ENCODE measurements at regions not wholly inside any gene's neighbourhood (a gene's known extent, or its start where the extent isn't known, plus 50 kb on each side); places are given as distances from the start of the nearest gene placed in this dataset.
"Not testable (repeated sequence)": the region's sequence is repeated elsewhere in the genome, so short reads cannot be mapped to it uniquely, and the experiment has no call there.

DNA sequence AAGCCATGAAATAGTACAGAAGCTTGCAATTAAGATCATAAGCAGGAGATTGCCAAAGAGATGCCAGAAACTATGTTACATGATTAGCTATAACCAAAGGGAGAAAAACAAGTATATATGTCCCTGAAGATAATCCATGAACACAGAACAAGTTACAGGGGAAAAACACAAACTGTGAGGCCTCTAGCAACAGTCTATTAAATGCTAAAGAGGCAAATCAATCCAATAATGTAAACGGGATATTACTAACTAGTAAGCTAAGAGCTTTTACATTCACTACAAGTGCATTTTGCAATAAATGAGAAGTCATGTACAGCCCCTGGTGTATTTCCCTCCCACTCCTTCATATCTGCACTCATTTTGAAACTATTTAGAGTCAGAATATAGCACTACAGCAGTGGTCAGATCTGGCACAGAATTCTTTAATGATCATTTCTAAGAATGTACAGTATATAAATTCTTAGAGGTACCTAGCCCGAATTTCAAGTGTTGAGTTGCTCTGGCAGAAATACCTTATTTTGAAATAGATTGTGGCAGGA, 449.8 kb upstream of the SMIM31 start:
- intact Hi-C loops (cut with micrococcal nuclease) = no loop called here

DNA sequence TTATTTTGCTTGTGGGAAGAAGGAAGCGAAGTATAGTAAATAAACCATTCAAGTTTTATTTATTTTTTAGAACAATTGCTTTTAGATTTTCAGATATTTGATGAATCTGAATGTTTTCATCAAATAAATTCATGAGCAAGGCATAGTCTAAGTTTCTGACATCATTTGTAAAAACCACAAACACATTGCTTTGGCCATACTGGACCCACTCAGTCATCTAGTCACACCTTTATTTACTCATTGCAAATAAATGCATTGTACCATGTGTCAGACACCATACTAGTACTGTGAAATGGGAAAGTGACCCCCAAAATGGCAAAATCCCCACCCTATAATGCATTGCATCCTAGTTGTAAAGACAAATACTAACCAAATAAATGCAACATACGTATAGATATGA, 449.1 kb upstream of the SMIM31 start:
- intact Hi-C loops (cut with micrococcal nuclease) = no loop called here

DNA sequence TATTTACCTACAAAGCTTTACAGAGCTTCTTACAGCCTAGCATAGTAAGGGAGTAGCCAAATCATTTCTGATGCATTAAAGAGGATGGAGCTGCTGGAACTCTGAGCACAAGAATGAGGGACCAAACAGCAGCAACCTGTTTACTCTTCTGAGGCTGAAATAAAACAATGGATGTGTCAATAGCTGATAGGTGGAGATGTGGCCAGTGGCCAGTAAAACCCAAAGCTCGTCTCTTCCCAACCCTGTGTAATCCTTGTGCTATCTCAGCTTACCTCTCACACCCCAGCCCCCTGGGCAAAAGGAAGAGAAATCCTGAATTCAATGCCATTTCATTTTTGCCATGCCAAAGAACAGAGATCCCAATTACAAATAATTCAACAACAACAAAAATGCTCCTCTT, 446.7 kb upstream of the SMIM31 start:
- intact Hi-C loops (cut with micrococcal nuclease) = no loop called here

DNA sequence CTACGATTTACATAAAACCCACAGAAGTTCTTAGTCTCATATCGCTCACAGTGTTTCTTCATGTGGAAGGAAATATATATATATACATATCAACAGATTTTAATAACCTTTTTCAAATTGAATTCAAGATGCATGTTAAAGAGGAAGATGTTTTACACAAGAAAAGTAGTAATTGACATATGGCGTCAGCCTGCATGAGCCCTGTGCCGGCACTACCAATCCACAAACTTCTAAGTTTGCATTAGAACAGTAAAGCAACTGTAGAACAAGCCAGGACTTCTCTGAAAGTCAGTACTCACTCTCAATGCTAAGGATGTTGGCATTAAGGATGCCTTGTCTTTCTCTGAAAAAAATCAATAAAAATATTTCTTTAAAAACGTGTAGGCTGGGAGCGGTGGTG, 441.3 kb upstream of the SMIM31 start:
- intact Hi-C loops (cut with micrococcal nuclease) = no loop called here

DNA sequence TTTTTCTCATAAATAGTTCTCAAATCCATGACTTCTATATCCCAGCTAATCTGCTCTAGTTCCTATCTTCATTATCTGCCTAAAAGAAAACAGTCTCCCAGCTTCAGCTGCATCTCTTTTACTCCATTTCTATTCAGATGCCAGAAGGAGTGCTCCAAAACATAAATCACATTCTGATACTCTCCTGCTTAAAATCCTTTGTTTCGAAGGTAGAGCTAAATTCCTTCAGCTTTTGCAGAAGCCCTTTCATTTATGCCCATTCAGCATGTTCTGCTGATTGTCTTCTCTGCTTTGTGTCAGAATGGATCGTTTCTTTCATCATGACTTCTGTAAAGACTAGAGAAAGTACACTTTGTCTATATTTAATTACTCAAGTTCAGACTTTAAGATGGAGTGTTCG, 440.1 kb upstream of the SMIM31 start:
- intact Hi-C loops (cut with micrococcal nuclease) = no loop called here

DNA sequence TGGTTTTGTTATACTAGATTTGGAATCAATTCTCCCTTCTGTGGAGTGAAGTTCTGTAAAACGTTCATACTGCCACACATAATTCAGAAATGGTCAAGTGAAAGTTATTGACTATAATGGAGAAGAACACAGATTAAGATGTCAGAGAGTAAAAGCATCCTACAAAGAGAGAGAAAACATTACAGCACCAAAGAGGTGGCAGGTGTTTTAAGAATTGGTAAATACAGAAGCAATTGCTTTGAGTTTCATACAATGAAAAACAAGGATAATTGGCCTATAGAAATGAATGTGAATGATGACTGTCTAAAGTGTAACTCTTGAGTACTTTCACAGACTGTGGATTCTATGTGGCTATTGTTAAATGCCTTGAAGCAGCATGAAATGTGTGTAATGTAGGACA, 435.6 kb upstream of the SMIM31 start:
- intact Hi-C loops (cut with micrococcal nuclease) = no loop called here

DNA sequence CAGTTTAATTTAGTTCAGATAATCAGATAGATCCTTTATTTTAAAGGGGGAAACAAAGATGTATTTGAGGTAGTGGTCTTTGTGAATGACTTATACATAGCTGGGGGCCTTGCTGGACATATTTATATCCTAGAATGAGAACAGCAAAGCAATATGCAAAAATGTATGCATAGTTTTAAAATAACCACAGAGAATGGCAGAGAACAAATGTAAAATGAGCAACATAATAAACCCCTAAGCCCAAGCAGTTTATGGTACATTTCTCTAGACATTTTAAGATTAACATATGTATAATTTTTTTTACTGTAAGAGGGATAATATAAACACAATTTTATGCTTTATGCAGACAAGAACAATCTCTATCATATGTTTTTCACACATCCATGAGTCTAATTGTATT, 434.2 kb upstream of the SMIM31 start:
- intact Hi-C loops (cut with micrococcal nuclease) = no loop called here

DNA sequence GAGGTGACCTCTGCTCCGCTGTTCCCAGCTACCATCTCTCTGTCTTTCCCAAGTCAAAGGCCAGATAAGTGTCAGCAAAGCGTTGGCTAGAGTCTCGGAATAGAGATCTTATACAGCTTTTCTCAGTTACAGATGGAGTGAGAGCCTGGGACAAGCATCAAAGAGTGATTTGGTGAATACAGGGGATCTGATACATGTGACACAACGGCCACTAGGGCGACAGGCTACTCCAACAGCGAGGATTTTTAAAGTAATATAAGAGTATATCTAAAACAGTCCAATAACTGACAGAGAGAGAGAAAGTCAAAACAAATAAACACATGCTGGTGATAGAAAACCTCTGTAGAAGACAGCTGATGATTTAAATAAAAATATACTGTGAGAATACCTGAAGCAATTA, 433.1 kb upstream of the SMIM31 start:
- intact Hi-C loops (cut with micrococcal nuclease) = no loop called here

DNA sequence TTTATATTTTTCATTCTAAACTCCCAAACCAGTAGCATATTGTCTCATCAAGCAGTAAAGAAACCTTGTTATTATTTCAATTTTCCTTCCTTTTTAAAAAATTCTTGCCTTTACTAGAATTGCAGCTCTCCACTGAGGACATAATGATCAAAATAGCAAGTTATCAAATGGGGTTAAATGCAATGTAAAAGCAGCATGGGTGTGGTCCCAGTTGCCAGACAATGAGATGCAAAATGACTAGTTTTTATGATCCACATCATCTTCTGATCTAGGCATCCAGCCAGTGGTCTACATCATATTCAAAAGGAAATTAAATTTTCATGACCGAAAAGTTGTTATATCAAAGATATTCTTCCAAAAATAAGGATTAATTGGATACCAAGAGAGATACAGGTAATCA, 427.9 kb upstream of the SMIM31 start:
- intact Hi-C loops (cut with micrococcal nuclease) = no loop called here

DNA sequence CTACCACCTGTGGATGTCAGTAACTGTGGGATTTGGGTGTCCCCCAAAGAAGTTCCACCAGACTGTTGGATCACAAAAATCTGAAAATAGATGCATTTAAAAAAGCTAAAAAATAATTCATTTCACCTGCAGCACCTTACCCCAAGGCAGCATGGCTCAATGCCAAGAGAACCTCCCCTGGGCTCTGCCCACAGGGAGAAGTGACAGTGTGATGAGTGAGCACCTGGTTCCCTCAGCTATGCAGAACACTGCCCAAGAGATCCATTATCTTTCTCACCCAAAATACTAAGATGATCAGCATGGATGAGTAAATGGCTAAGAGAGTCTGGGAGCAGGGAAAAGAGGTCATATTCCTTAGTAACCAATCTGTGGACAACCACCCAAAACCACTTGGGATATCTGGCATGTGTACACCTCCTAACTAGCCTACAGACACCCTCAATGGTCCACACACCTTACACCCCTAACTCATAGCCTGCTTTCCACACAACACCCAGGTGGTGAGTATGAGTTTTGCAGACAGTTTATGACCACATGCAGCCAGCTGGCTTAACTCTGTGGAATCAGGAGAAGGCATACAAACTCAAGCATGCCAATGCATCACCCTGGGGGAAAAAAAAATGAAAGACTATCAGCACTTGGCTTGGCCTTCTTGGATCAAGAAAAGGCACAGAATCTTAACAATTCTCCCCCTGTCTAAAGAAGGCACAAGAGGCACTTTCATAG, 416.5 kb upstream of the SMIM31 start:
- intact Hi-C loops (cut with micrococcal nuclease) = no loop called here

DNA sequence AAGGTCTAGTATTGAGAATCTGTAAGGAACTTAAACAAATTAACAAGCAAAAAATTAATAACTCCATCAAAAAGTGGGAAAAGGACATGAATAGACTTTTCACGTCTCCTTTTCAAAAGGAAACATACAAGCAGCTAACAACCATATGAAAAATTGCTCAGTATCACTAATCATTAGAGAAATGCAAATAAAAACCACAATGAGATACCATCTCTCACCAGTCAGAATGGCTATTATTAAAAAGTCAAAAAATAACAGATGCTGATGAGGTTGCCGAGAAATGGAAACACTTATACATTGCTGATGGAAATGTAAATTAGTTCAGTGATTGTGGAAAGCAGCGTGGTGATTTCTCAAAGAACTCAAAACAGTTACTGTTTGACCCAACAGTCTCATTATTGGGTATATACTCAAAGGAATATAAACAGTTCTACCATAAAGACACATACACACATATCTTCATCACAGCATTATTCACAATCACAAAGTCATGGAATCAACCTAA, 410.4 kb upstream of the SMIM31 start:
- intact Hi-C loops (cut with micrococcal nuclease) = no loop called here

DNA sequence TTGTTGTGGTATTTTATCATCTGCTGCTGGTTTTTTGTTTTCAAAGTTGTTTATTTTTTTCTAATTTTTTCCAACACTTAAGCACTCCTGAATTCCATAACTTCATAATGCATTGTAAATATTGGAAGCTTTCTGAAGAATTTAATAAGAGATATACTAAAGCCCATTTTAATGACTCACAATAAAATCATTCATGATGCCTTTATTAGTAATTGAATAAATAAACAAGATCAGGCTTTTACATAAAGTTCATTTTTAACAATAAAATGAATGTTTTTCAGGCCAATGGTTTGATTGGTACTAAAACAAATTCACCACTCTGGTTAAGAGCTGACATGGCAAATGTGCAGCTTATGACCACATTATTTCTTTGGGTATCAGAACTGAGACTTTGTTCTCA, 408.2 kb upstream of the SMIM31 start:
- intact Hi-C loops (cut with micrococcal nuclease) = no loop called here

DNA sequence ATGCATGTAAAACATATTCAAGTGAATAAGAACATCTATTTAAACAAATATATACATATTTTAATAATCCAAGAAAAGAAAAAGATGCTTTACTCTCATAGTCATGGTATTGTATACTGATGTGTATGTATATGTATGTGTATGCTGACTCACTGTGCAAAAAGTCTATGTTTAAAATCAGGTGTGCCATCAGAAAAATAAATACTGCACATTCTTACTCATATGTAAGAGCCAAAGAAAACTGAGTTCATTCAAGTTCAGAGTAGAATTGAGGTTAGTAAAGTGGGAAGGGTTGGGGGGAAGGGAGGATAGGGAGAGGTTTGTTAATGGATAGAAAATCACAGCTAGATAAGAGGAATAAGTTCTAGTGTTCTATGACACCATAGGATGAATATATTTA, 403.9 kb upstream of the SMIM31 start:
- intact Hi-C loops (cut with micrococcal nuclease) = no loop called here

DNA sequence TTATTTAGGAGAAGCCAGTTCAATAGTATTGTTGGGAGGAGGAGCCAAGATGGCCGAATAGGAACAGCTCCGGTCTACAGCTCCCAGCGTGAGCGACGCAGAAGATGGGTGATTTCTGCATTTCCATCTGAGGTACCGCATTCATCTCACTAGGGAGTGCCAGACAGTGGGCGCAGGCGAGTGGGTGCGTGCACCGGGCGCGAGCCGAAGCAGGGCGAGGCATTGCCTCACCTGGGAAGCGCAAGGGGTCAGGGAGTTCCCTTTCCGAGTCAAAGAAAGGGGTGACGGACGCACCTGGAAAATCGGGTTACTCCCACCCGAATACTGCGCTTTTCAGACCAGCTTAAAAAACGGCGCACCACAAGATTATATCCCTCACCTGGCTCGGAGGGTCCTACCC, 403.2 kb upstream of the SMIM31 start:
- intact Hi-C loops (cut with micrococcal nuclease) = not testable (repeated sequence)

DNA sequence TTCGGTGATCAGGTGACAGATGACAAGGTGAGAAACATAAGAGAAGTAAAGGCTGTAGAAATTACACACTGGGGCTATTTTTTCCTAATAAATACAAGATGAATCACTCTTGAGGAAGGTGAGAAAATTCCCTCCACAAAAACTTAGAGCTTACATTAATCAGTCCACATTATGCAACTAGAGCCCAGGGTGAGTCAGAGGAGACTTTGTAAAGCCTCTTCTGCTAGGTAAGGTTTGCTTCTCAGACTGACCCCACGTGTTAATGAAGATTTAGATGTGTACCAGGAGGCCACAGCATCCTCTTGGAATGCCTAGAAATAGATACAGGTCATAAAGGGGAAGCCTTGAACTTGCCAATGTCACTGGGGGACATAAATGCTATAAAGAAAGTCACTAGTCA, 396.0 kb upstream of the SMIM31 start:
- intact Hi-C loops (cut with micrococcal nuclease) = no loop called here

DNA sequence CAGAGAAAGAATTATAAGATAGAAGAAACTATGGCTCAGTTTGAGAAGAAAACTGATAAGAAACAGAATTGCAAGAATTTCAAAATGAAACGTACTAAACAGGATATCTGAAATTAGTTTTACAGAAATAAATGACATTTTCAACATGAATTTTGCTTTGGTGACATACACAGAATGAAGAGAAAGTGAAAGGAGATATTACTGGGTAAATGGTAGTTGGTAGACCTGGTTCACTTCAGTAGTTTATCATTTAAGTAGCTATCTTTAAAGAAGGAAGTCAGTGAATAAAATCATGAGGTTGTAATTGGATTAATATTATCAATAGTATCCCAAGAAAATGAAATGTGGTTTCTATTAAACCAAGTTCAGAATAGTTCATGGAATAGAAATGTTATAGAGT, 395.5 kb upstream of the SMIM31 start:
- intact Hi-C loops (cut with micrococcal nuclease) = no loop called here

DNA sequence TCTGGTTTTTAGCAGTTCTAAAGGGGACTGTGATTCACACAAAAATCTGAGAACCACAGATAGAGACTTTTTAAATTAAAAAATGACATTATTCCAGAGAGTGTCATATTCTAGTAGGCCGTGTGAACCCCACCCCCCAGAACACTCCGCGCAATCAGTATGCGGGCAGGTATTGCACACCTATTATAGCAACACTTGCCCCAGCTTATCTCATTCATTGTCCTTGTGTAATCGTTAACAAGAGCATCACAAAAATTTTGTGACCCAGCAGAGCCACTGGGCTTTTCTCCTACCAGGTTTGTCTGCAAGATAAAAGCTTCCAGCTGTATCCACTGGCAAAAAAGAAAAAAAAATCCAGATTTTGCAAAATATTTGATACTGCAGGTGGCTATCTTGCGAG, 394.1 kb upstream of the SMIM31 start:
- intact Hi-C loops (cut with micrococcal nuclease) = no loop called here

DNA sequence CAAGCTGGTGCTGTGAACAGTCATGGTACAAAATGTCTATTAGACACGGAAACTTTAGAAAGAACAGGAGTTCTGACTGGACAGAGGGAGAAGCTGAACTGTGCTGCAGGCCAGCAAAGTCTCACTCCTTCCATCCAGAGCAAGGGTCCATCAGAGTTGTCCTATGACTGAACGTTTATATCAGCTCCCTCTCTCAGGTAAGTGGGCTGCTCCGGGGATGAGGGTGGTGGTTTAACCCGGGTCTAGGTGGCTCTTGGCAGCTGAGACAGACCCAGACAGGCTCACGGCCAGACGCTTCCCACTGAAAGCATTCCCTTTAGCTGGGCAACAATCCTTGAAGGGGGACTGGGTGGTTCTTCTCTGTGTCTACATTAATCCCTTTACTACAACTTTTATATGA, 385.0 kb upstream of the SMIM31 start:
- intact Hi-C loops (cut with micrococcal nuclease) = no loop called here

DNA sequence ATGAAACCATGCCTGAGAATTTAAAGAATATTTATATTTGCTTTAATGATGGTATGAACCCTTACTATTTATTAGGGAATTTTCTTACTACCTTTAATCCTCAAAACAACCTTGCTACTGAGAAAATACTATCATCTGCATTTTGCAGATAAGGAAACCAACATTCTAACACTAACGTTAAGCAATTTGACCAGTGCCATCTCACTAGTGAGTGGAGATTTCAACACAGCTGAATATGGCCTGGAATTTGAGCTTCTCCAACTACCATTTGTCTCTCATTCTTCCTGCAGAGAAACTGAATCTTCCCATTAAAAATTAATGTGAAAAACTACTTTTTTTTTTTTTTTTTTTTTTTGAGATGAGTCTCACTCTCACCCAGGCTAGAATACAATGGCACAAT, 380.9 kb upstream of the SMIM31 start:
- intact Hi-C loops (cut with micrococcal nuclease) = no loop called here

DNA sequence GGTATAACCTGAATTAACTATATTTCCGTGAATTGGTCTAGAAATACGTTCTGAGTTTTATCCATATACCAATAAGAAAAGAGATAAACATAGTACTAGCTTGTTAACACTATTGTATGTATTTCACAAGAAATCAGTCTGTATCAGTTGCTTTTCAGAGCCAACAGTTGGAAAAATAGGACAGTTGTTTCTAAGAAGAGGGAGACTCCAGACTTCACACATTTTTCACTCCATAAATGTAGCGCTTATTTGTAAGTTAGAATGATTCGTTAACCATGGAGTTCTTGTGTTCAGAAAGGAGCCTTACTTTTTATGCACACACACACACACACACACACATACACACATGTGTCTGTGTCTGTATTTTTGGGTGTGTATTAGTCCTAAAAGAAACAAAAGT, 376.7 kb upstream of the SMIM31 start:
- intact Hi-C loops (cut with micrococcal nuclease) = no loop called here

DNA sequence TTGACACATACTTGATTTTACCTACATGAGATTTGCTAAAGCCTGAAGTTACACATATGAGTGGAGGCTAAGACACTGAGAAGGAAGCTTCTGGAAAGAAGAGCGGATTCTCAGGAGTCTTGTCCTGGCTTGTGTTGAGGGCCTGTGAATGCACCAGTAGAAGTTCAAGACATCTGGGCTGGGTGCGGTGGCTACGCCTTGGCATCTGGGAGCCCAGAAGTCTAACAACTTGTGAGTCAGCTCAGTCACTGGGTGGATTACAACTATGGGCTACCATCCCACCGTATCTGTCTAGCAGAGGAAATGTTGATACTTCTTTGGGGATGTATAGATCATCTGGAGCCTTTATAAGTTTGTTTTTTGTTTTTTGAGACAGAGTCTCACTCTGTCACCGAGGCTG, 375.6 kb upstream of the SMIM31 start:
- intact Hi-C loops (cut with micrococcal nuclease) = no loop called here

DNA sequence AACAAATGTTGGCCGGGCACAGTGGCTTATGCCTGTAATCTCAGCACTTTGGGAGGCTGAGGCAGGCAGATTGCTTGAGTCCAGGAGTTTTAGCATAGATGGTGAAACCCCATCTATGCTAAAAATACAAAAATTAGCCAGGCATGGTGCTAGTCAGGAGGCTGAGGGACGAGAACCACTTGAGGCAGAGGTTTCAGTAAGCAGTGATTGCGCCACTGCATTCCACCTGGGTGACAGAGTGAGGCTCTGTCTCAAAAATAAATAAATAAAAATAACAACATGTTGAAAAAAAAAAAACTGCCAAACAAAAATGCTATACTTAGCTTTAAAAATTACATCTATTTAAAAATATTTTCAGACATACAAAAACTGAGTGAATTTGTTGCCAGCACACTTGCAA, 374.2 kb upstream of the SMIM31 start:
- intact Hi-C loops (cut with micrococcal nuclease) = no loop called here

DNA sequence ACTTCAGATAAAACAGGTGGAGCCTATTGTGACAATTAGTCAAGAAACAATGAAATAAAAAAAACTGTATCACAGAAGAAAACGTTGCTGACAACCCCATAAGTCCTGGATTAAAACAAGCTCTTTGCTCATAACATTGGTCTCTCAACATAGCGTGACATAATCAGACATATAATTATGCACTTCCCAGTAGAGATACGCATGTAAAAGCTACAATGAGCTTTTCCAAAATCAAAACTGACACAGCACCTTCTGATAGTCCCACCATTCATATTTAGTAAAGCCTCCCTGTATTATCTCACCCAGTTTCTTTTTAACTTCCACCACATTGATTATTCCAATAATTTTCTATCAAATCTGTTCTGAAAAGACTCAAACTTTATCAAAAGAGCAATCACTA, 372.1 kb upstream of the SMIM31 start:
- intact Hi-C loops (cut with micrococcal nuclease) = no loop called here

DNA sequence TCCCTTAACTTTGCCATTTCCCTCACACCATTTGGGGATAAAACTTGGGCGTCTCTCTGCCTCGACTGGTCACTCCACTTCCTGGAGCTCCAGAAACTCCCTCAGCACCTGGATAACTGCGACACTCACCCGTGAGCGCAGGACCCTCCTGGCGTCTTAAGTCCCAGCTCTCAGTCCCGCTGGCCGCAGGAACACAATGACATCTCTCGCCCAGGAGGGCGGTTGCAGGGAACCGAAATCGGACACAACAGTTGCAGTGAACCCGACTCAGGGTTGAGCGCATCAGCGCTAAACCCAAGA, 370.9 kb upstream of the SMIM31 start:
- intact Hi-C loops (cut with micrococcal nuclease) = no loop called here

Data from T-helper 2 cell treated with Interferon-gamma antibody and Interleukin-4, amounts not matched to agents 100 ng/mL and 5 ng/mL, for 36 hours (primary cell).